SK-N-SH (cell line): ENCODE measurements at regions not wholly inside any gene's neighbourhood (a gene's known extent, or its start where the extent isn't known, plus 50 kb on each side); places are given as distances from the start of the nearest gene placed in this dataset.

ENCODE experiments used
- CTCF ChIA-PET: fragments of 300-600, 350-600 bp; formaldehyde crosslinking; extraction: SDS; loops from one replicate; lab custom pipeline; 2021; lab: Yijun Ruan, JAX
- POLR2A ChIA-PET: fragments of 350-600 bp; sonication (Branson Sonifier 250); formaldehyde crosslinking; extraction: SDS; loops from one replicate; lab custom pipeline; 2020; ENCODE audit warnings: antibody characterized with exemption, inconsistent platforms; lab: Yijun Ruan, JAX
- DNase-seq: peaks from one replicate; pipeline ENCODE4 v3.0.0; 2012
- H2AFZ ChIP-seq: fragments of 200-600 bp; sonication (generic); 2 replicates; pipeline ENCODE4 v1.8.1; 2016; ENCODE audit warnings: antibody characterized with exemption, mild to moderate bottlenecking, low read depth
- H3F3A ChIP-seq: fragments of 200-600 bp; sonication (generic); replicated peaks from 2 replicates; pipeline ENCODE3; 2016; ENCODE audit warnings: antibody characterized with exemption, mild to moderate bottlenecking; ENCODE audit not compliant: insufficient read depth
- H3K27ac ChIP-seq, 2 experiments: fragments of 200-500 bp in 1 of 2; fragments of 200-600 bp in 1 of 2; sonication (Bioruptor generic) in 1 of 2; sonication (generic), shearing (Covaris generic) in 1 of 2; 2 replicates each; pipeline versions ENCODE4 v1.5.1 to v1.6.1; 2014 to 2016; ENCODE audit warnings: low read depth in 2 of 2, inconsistent platforms in 1 of 2, low read length in 1 of 2, mild to moderate bottlenecking in 1 of 2, mixed read lengths in 1 of 2
- H3K27me3 ChIP-seq: fragments of 200-600 bp; sonication (generic), shearing (Covaris generic); 2 replicates; pipeline ENCODE4 v1.6.1; 2016; ENCODE audit warnings: mixed run types; ENCODE audit not compliant: insufficient read depth
- H3K36me3 ChIP-seq, 2 experiments: fragments of 200-500 bp in 1 of 2; fragments of 200-600 bp in 1 of 2; sonication (Bioruptor generic) in 1 of 2; sonication (generic) in 1 of 2; replicated peaks in 1 of 2; 2 replicates each; pipeline versions ENCODE3 to v1.5.1; 2014 to 2016; ENCODE audit warnings: low read length in 1 of 2, mild to moderate bottlenecking in 1 of 2; ENCODE audit not compliant: insufficient read depth in 2 of 2, control insufficient read depth in 1 of 2
- H3K4me1 ChIP-seq, 2 experiments: fragments of 200-500 bp in 1 of 2; fragments of 200-600 bp in 1 of 2; sonication (Bioruptor generic) in 1 of 2; sonication (generic), shearing (Covaris generic) in 1 of 2; 2 replicates each; pipeline versions ENCODE4 v1.5.1 to v1.6.1; 2014 to 2016; ENCODE audit warnings: low read depth in 1 of 2, low read length in 1 of 2, mixed run types in 1 of 2; ENCODE audit not compliant: insufficient read depth in 2 of 2, control insufficient read depth in 1 of 2
- H3K4me2 ChIP-seq: fragments of 200-600 bp; sonication (generic), shearing (Covaris generic); 2 replicates; pipeline ENCODE4 v1.6.1; 2017; ENCODE audit warnings: mixed run types
- H3K4me3 ChIP-seq, 2 experiments: fragments of 200-500 bp in 1 of 2; fragments of 200-600 bp in 1 of 2; sonication (Bioruptor generic) in 1 of 2; sonication (generic), shearing (Covaris generic) in 1 of 2; 2 replicates each; pipeline versions ENCODE4 v1.5.1 to v1.8.1; 2014 to 2016; ENCODE audit warnings: low read depth in 2 of 2, inconsistent platforms in 1 of 2, low read length in 1 of 2, mild to moderate bottlenecking in 1 of 2, mixed read lengths in 1 of 2, moderate library complexity in 1 of 2
- H3K79me2 ChIP-seq: fragments of 200-600 bp; sonication (generic); 2 replicates; pipeline ENCODE4 v1.8.1; 2017; ENCODE audit warnings: mild to moderate bottlenecking; ENCODE audit not compliant: insufficient read depth
- H3K9ac ChIP-seq: fragments of 200-600 bp; sonication (generic); 2 replicates; pipeline ENCODE4 v1.6.1; 2017; ENCODE audit warnings: mixed run types
- H3K9me2 ChIP-seq: fragments of 200-600 bp; sonication (generic); 2 replicates; pipeline ENCODE4 v1.6.1; 2017; ENCODE audit warnings: mixed run types
- H3K9me3 ChIP-seq: fragments of 200-600 bp; sonication (generic); 2 replicates; pipeline ENCODE4 v1.6.1; 2017; ENCODE audit warnings: mixed run types, mild to moderate bottlenecking, moderate library complexity
- H4K20me1 ChIP-seq: fragments of 200-600 bp; sonication (generic); 2 replicates; pipeline ENCODE4 v1.6.1; 2017; ENCODE audit warnings: mild to moderate bottlenecking, mixed run types; ENCODE audit not compliant: insufficient read depth
- CHD2 ChIP-seq: fragments of 150-350 bp; IDR thresholded peaks from 2 replicates; pipeline ENCODE4 v1.6.1; 2018; ENCODE audit warnings: low read length; ENCODE audit not compliant: partially characterized antibody
- ELF1 ChIP-seq: IDR thresholded peaks from 2 replicates; pipeline ENCODE4 v1.4.0; 2012
- FOSL2 ChIP-seq: IDR thresholded peaks from 2 replicates; pipeline ENCODE4 v1.4.0; 2012; ENCODE audit warnings: low read depth, mild to moderate bottlenecking, moderate library complexity, borderline replicate concordance
- FOXJ3 ChIP-seq: sonication (generic); formaldehyde crosslinking; IDR thresholded peaks from 2 replicates; pipeline ENCODE4 v1.5.1; 2020; ENCODE audit warnings: mild to moderate bottlenecking, missing genetic modification reagents
- GATA2 ChIP-seq: sonication (generic); formaldehyde crosslinking; IDR thresholded peaks from 2 replicates; pipeline ENCODE4 v1.5.0; 2020; ENCODE audit warnings: mild to moderate bottlenecking, missing genetic modification reagents
- JUND ChIP-seq: IDR thresholded peaks from 2 replicates; pipeline ENCODE4 v1.4.0; 2012
- MAX ChIP-seq: IDR thresholded peaks from 2 replicates; pipeline ENCODE4 v1.4.0; 2012; ENCODE audit warnings: low read depth
- MEF2A ChIP-seq: IDR thresholded peaks from 2 replicates; pipeline ENCODE4 v1.4.0; 2012; ENCODE audit warnings: low read depth, borderline replicate concordance
- MXI1 ChIP-seq: IDR thresholded peaks from 2 replicates; pipeline ENCODE4 v1.6.1; 2012; ENCODE audit warnings: mild to moderate bottlenecking, low read depth, low read length, improper control_type of control experiment
- NRF1 ChIP-seq: IDR thresholded peaks from 2 replicates; pipeline ENCODE4 v1.6.1; 2012; ENCODE audit warnings: low read depth, mild to moderate bottlenecking, low read length
- PBX3 ChIP-seq: IDR thresholded peaks from 2 replicates; pipeline ENCODE4; 2012
- POLR2AphosphoS5 ChIP-seq: IDR thresholded peaks from 2 replicates; pipeline ENCODE4 v1.6.1; 2012; ENCODE audit warnings: low read depth, low read length
- RCOR1 ChIP-seq: fragments of 150-350 bp; IDR thresholded peaks from 2 replicates; pipeline ENCODE4 v1.6.1; 2017; ENCODE audit warnings: antibody characterized with exemption, low read length
- RFX5 ChIP-seq: IDR thresholded peaks from 2 replicates; pipeline ENCODE4 v1.6.1; 2012; ENCODE audit warnings: mild to moderate bottlenecking, improper control_type of control experiment, low read length
- SMC3 ChIP-seq: IDR thresholded peaks from 2 replicates; pipeline ENCODE4 v1.6.1; 2012; ENCODE audit warnings: low read depth, low read length, improper control_type of control experiment
- USF2 ChIP-seq: fragments of 150-350 bp; IDR thresholded peaks from 2 replicates; pipeline ENCODE4 v1.6.1; 2017; ENCODE audit warnings: antibody characterized with exemption, low read length, low read depth, borderline replicate concordance
- YY1 ChIP-seq: IDR thresholded peaks from 2 replicates; pipeline ENCODE4 v1.4.0; 2012; ENCODE audit warnings: low read depth, mild to moderate bottlenecking
- WGBS: methylation state at CpG from one replicate; pipeline ENCODE4 v1.1.6; 2017; ENCODE audit warnings: low lambda C conversion rate; 5-methylcytosine and 5-hydroxymethylcytosine counted together
- TF ChIP-seq, protein P1 (sequence below): IDR thresholded peaks from 2 replicates; pipeline ENCODE4 v1.4.0; 2012; ENCODE audit warnings: low read depth, borderline replicate concordance
- TF ChIP-seq, protein P2 (sequence below): fragments of 150-350 bp; IDR thresholded peaks from 2 replicates; pipeline ENCODE4 v1.6.1; 2016; ENCODE audit warnings: mild to moderate bottlenecking, low read depth, low read length

DNA sequence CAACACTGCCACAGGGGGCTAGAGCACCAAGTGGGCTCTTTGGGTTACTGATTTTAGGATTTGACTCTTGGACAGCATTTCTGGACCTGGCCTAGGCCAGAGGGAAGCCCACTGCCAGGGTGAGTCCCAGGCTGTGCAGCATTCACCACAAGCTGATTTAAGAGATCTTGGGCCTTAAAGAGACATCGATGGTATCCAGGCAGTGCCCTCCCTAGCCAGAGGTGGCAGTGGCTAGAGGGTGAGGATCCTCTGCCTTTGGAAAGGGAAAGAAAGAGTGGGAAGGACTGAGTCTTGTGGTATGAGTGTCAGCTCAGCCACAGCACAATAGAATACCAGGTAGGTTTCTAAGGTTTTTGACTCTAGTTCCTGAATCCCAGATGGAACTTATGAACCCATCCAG, 613.9 kb downstream of the FAT4 start:
- DNase-seq, result no peak
- Histone ChIP-seq H3K36me3 (no peaks in the 10 kb centered on the region), H3K27me3 (no peaks in the 10 kb centered on the region), H3K4me1 (no peaks in the 10 kb centered on the region), H4K20me1 (no peaks in the 10 kb centered on the region), H3K79me2 (no peaks in the 10 kb centered on the region), H3K4me3 (no peak overlapping the region), H3K9me3 (0 out of 2 replicates have a peak, but pooled peaks cover 8% of the 10 kb centered on the region), H2AFZ (no peak overlapping the region), H3F3A (no peaks in the 10 kb centered on the region), H3K4me2 (no peak overlapping the region), H3K27ac (no peak overlapping the region), H3K9me2 (no peaks in the 10 kb centered on the region), H3K9ac (no peak overlapping the region)
- ChIA-PET POLR2A (no interaction called here), CTCF (no interaction called here)
- WGBS, result 11% methylated on average over 1 of the region's 1 CpG
- TF ChIP-seq FOXJ3 (CRISPR knock-in tag) (no peak), USF2 (no peak), YY1 (no peak), ELF1 (no peak), RFX5 (no peak), CHD2 (no peak), FOSL2 (no peak), NRF1 (no peak)
- TF ChIP-seq, protein P1, sequence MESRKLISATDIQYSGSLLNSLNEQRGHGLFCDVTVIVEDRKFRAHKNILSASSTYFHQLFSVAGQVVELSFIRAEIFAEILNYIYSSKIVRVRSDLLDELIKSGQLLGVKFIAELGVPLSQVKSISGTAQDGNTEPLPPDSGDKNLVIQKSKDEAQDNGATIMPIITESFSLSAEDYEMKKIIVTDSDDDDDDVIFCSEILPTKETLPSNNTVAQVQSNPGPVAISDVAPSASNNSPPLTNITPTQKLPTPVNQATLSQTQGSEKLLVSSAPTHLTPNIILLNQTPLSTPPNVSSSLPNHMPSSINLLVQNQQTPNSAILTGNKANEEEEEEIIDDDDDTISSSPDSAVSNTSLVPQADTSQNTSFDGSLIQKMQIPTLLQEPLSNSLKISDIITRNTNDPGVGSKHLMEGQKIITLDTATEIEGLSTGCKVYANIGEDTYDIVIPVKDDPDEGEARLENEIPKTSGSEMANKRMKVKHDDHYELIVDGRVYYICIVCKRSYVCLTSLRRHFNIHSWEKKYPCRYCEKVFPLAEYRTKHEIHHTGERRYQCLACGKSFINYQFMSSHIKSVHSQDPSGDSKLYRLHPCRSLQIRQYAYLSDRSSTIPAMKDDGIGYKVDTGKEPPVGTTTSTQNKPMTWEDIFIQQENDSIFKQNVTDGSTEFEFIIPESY, result no peak

DNA sequence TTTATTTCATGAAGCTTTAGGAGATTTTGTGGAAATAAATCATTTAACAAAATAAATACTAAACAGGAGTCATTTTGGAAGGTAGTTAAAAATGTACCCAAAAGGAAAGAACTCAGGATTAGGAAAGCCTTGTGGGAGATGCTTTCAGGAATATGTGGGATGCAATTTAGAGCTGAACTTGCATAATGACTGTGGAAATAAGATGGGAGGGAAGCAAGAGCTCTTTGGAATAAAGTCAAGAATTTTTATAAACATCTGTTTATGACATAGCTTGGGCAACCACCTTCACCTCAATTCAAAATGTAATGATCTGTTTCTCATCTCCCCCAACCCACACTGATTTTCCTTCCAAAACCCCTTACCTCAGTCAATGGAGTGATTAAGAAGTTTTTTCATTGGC, 623.8 kb downstream of the FAT4 start:
- H3K4me1 ChIP-seq, result no peaks in the 10 kb centered on the region
- TF ChIP-seq GATA2 (CRISPR knock-in tag) (no peak), MAX (no peak), USF2 (no peak), MXI1 (no peak), SMC3 (no peak), MEF2A (no peak), PBX3 (no peak), RFX5 (no peak), RCOR1 (no peak), POLR2AphosphoS5 (no peak), JUND (no peak)
- TF ChIP-seq, protein P2, sequence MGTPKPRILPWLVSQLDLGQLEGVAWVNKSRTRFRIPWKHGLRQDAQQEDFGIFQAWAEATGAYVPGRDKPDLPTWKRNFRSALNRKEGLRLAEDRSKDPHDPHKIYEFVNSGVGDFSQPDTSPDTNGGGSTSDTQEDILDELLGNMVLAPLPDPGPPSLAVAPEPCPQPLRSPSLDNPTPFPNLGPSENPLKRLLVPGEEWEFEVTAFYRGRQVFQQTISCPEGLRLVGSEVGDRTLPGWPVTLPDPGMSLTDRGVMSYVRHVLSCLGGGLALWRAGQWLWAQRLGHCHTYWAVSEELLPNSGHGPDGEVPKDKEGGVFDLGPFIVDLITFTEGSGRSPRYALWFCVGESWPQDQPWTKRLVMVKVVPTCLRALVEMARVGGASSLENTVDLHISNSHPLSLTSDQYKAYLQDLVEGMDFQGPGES, result no peak
- TF ChIP-seq, all 33 proteins: peak for 0
- Histone ChIP-seq H2AFZ (no peak overlapping the region), H3K27me3 (no peaks in the 10 kb centered on the region), H4K20me1 (no peaks in the 10 kb centered on the region), H3K9ac (no peak overlapping the region), H3K4me2 (no peak overlapping the region), H3K27ac (no peak overlapping the region), H3K9me2 (no peaks in the 10 kb centered on the region), H3F3A (no peaks in the 10 kb centered on the region), H3K4me3 (no peak overlapping the region), H3K9me3 (peaks cover 13% of the 10 kb centered on the region; the same call in 1 of the 2 replicates), H3K79me2 (no peaks in the 10 kb centered on the region), H3K36me3 (no peaks in the 10 kb centered on the region)
- ChIA-PET CTCF (no interaction called here), POLR2A (no interaction called here)
- DNase-seq, result no peak
